SK-N-SH (cell line): ENCODE measurements at regions not wholly inside any gene's neighbourhood (a gene's known extent, or its start where the extent isn't known, plus 50 kb on each side); places are given as distances from the start of the nearest gene placed in this dataset.

Source experiments
- CTCF ChIA-PET: fragments of 300-600, 350-600 bp; formaldehyde crosslinking; extraction: SDS; loops from one replicate; lab custom pipeline; 2021; lab: Yijun Ruan, JAX
- POLR2A ChIA-PET: fragments of 350-600 bp; sonication (Branson Sonifier 250); formaldehyde crosslinking; extraction: SDS; loops from one replicate; lab custom pipeline; 2020; ENCODE audit warnings: antibody characterized with exemption, inconsistent platforms; lab: Yijun Ruan, JAX
- DNase-seq: peaks from one replicate; pipeline ENCODE4 v3.0.0; 2012
- H2AFZ ChIP-seq: fragments of 200-600 bp; sonication (generic); 2 replicates; pipeline ENCODE4 v1.8.1; 2016; ENCODE audit warnings: antibody characterized with exemption, mild to moderate bottlenecking, low read depth
- H3F3A ChIP-seq: fragments of 200-600 bp; sonication (generic); replicated peaks from 2 replicates; pipeline ENCODE3; 2016; ENCODE audit warnings: antibody characterized with exemption, mild to moderate bottlenecking; ENCODE audit not compliant: insufficient read depth
- H3K27ac ChIP-seq, 2 experiments: fragments of 200-500 bp in 1 of 2; fragments of 200-600 bp in 1 of 2; sonication (Bioruptor generic) in 1 of 2; sonication (generic), shearing (Covaris generic) in 1 of 2; 2 replicates each; pipeline versions ENCODE4 v1.5.1 to v1.6.1; 2014 to 2016; ENCODE audit warnings: low read depth in 2 of 2, inconsistent platforms in 1 of 2, low read length in 1 of 2, mild to moderate bottlenecking in 1 of 2, mixed read lengths in 1 of 2
- H3K27me3 ChIP-seq: fragments of 200-600 bp; sonication (generic), shearing (Covaris generic); 2 replicates; pipeline ENCODE4 v1.6.1; 2016; ENCODE audit warnings: mixed run types; ENCODE audit not compliant: insufficient read depth
- H3K36me3 ChIP-seq, 2 experiments: fragments of 200-500 bp in 1 of 2; fragments of 200-600 bp in 1 of 2; sonication (Bioruptor generic) in 1 of 2; sonication (generic) in 1 of 2; replicated peaks in 1 of 2; 2 replicates each; pipeline versions ENCODE3 to v1.5.1; 2014 to 2016; ENCODE audit warnings: low read length in 1 of 2, mild to moderate bottlenecking in 1 of 2; ENCODE audit not compliant: insufficient read depth in 2 of 2, control insufficient read depth in 1 of 2
- H3K4me1 ChIP-seq, 2 experiments: fragments of 200-500 bp in 1 of 2; fragments of 200-600 bp in 1 of 2; sonication (Bioruptor generic) in 1 of 2; sonication (generic), shearing (Covaris generic) in 1 of 2; 2 replicates each; pipeline versions ENCODE4 v1.5.1 to v1.6.1; 2014 to 2016; ENCODE audit warnings: low read depth in 1 of 2, low read length in 1 of 2, mixed run types in 1 of 2; ENCODE audit not compliant: insufficient read depth in 2 of 2, control insufficient read depth in 1 of 2
- H3K4me2 ChIP-seq: fragments of 200-600 bp; sonication (generic), shearing (Covaris generic); 2 replicates; pipeline ENCODE4 v1.6.1; 2017; ENCODE audit warnings: mixed run types
- H3K4me3 ChIP-seq, 2 experiments: fragments of 200-500 bp in 1 of 2; fragments of 200-600 bp in 1 of 2; sonication (Bioruptor generic) in 1 of 2; sonication (generic), shearing (Covaris generic) in 1 of 2; 2 replicates each; pipeline versions ENCODE4 v1.5.1 to v1.8.1; 2014 to 2016; ENCODE audit warnings: low read depth in 2 of 2, inconsistent platforms in 1 of 2, low read length in 1 of 2, mild to moderate bottlenecking in 1 of 2, mixed read lengths in 1 of 2, moderate library complexity in 1 of 2
- H3K79me2 ChIP-seq: fragments of 200-600 bp; sonication (generic); 2 replicates; pipeline ENCODE4 v1.8.1; 2017; ENCODE audit warnings: mild to moderate bottlenecking; ENCODE audit not compliant: insufficient read depth
- H3K9ac ChIP-seq: fragments of 200-600 bp; sonication (generic); 2 replicates; pipeline ENCODE4 v1.6.1; 2017; ENCODE audit warnings: mixed run types
- H3K9me2 ChIP-seq: fragments of 200-600 bp; sonication (generic); 2 replicates; pipeline ENCODE4 v1.6.1; 2017; ENCODE audit warnings: mixed run types
- H3K9me3 ChIP-seq: fragments of 200-600 bp; sonication (generic); 2 replicates; pipeline ENCODE4 v1.6.1; 2017; ENCODE audit warnings: mixed run types, mild to moderate bottlenecking, moderate library complexity
- H4K20me1 ChIP-seq: fragments of 200-600 bp; sonication (generic); 2 replicates; pipeline ENCODE4 v1.6.1; 2017; ENCODE audit warnings: mild to moderate bottlenecking, mixed run types; ENCODE audit not compliant: insufficient read depth
- EP300 ChIP-seq, 2 experiments: IDR thresholded peaks; 2 replicates each; pipeline versions ENCODE4 v1.4.0 to v1.6.1; 2012; ENCODE audit warnings: borderline replicate concordance in 1 of 2, low read depth in 1 of 2, low read length in 1 of 2
- GABPA ChIP-seq: IDR thresholded peaks from 2 replicates; pipeline ENCODE4 v1.4.0; 2012; ENCODE audit warnings: low read depth, mild to moderate bottlenecking
- GATA2 ChIP-seq: sonication (generic); formaldehyde crosslinking; IDR thresholded peaks from 2 replicates; pipeline ENCODE4 v1.5.0; 2020; ENCODE audit warnings: mild to moderate bottlenecking, missing genetic modification reagents
- JUND ChIP-seq: IDR thresholded peaks from 2 replicates; pipeline ENCODE4 v1.4.0; 2012
- NFIC ChIP-seq: IDR thresholded peaks from 2 replicates; pipeline ENCODE4 v1.4.0; 2012; ENCODE audit warnings: borderline replicate concordance
- NRF1 ChIP-seq: IDR thresholded peaks from 2 replicates; pipeline ENCODE4 v1.6.1; 2012; ENCODE audit warnings: low read depth, mild to moderate bottlenecking, low read length
- POLR2AphosphoS5 ChIP-seq: IDR thresholded peaks from 2 replicates; pipeline ENCODE4 v1.6.1; 2012; ENCODE audit warnings: low read depth, low read length
- RXRA ChIP-seq: IDR thresholded peaks from 2 replicates; pipeline ENCODE4 v1.4.0; 2012; ENCODE audit warnings: low read depth, mild to moderate bottlenecking, borderline replicate concordance
- SIN3A ChIP-seq: IDR thresholded peaks from 2 replicates; pipeline ENCODE4 v1.6.1; 2012; ENCODE audit warnings: low read depth, mild to moderate bottlenecking, low read length, moderate library complexity, borderline replicate concordance
- TAF1 ChIP-seq: IDR thresholded peaks from 2 replicates; pipeline ENCODE4 v1.6.1; 2012; ENCODE audit warnings: low read depth, mild to moderate bottlenecking, low read length, moderate library complexity, borderline replicate concordance
- TCF12 ChIP-seq: IDR thresholded peaks from 2 replicates; pipeline ENCODE4 v1.4.0; 2012
- USF1 ChIP-seq: IDR thresholded peaks from 2 replicates; pipeline ENCODE4 v1.4.0; 2012; ENCODE audit warnings: low read depth, borderline replicate concordance
- USF2 ChIP-seq: fragments of 150-350 bp; IDR thresholded peaks from 2 replicates; pipeline ENCODE4 v1.6.1; 2017; ENCODE audit warnings: antibody characterized with exemption, low read length, low read depth, borderline replicate concordance
- WGBS: methylation state at CpG from one replicate; pipeline ENCODE4 v1.1.6; 2017; ENCODE audit warnings: low lambda C conversion rate; 5-methylcytosine and 5-hydroxymethylcytosine counted together

- DNase-seq, result no peak
- H3K79me2 ChIP-seq, result no peaks in the 10 kb centered on the region
- H3K27me3 ChIP-seq, result no peaks in the 10 kb centered on the region
- H3K4me2 ChIP-seq, result no peak overlapping the region
- H3K9me3 ChIP-seq, result no peaks in the 10 kb centered on the region
- no peak overlapping the region for H3K4me3 ChIP-seq
- H4K20me1 ChIP-seq, result no peaks in the 10 kb centered on the region
- H3F3A ChIP-seq, result no peaks in the 10 kb centered on the region
- TF ChIP-seq GATA2 (CRISPR knock-in tag), result no peak
- no peak for TF ChIP-seq SIN3A
- TF ChIP-seq RXRA, result no peak
- TF ChIP-seq USF1, result no peak
- no peak for TF ChIP-seq NFIC
- no peak for TF ChIP-seq JUND
- no peak for TF ChIP-seq GABPA
- no peak for TF ChIP-seq NRF1
- TF ChIP-seq TAF1, result no peak
- TF ChIP-seq TCF12, result no peak
- no peak for TF ChIP-seq USF2
- no peak for TF ChIP-seq POLR2AphosphoS5
- no peak overlapping the region for H3K9ac ChIP-seq
- H3K9me2 ChIP-seq, result no peaks in the 10 kb centered on the region
- no peaks in the 10 kb centered on the region for H3K4me1 ChIP-seq
- WGBS, result 46% methylated on average over 8 of the region's 8 CpGs
- no peak overlapping the region for H3K27ac ChIP-seq
- CTCF ChIA-PET, result no interaction called here
- POLR2A ChIA-PET, result no interaction called here
- no peak overlapping the region for H2AFZ ChIP-seq
- H3K36me3 ChIP-seq, result no peaks in the 10 kb centered on the region
Observed at GRCh38 chr11:119964136-119965025, 173.5 kb downstream of the TRIM29 start.

- no peak for TF ChIP-seq SIN3A
- no peak for TF ChIP-seq EP300 (IDR thresholded peaks at IDR 0.05; ENCODE audit: borderline replicate concordance in 1 of 2, low read depth in 1 of 2, low read length in 1 of 2)
- Histone ChIP-seq H3K4me1 (no peaks in the 10 kb centered on the region), H3K4me2 (no peak overlapping the region), H3F3A (no peaks in the 10 kb centered on the region), H3K27ac (no peak overlapping the region), H3K27me3 (no peaks in the 10 kb centered on the region), H2AFZ (no peak overlapping the region), H3K9me3 (no peaks in the 10 kb centered on the region), H3K9ac (no peak overlapping the region), H3K36me3 (no peaks in the 10 kb centered on the region), H3K79me2 (no peaks in the 10 kb centered on the region), H3K9me2 (no peaks in the 10 kb centered on the region), H4K20me1 (no peaks in the 10 kb centered on the region), H3K4me3 (no peak overlapping the region)
- CTCF ChIA-PET, result interaction anchor here (1.5 kb wide), 1 partner anchor 13 kb away, joined by 3 read pairs; no protein-coding TSS in a partner anchor
- no peak for DNase-seq
- 38% methylated on average over 2 of the region's 2 CpGs for whole genome bisulfite sequencing
- POLR2A ChIA-PET, result no interaction called here
Observed at GRCh38 chr11:119957951-119958350, 180.0 kb downstream of the TRIM29 start.
